Heart left ventricle (tissue), 16 donors: ENCODE measurements at regions not wholly inside any gene's neighbourhood (a gene's known extent, or its start where the extent isn't known, plus 50 kb on each side); places are given as distances from the start of the nearest gene placed in this dataset.

Experiments
- ATAC-seq, 4 donors: fragments of 200-7000 bp; cut with Tn5 transposase; one replicate each; pipeline ENCODE4 v1.9.1; 2020 to 2022; ENCODE audit warnings: moderate library complexity in 4 of 4, mild to moderate bottlenecking in 3 of 4, moderate number of reproducible peaks in 1 of 4
- DNase-seq, 5 donors: peaks; one replicate each; pipeline ENCODE4 v3.0.0-alpha.2; 2020
- H3K27ac ChIP-seq, 12 donors: fragments of 200-600 bp; sonication (generic) in 4 of 12; one replicate each; pipeline versions ENCODE4 v1.5.0 to v1.8.0; 2016 to 2022; ENCODE audit warnings: mild to moderate bottlenecking in 2 of 12
- H3K27me3 ChIP-seq, 9 donors: fragments of 200-600 bp; sonication (generic) in 2 of 9; one replicate each; pipeline versions ENCODE4 v1.5.1 to v1.8.0; 2016 to 2022; ENCODE audit warnings: mild to moderate bottlenecking in 3 of 9
- H3K36me3 ChIP-seq, 9 donors: fragments of 200-600 bp; sonication (generic) in 2 of 9; one replicate each; pipeline versions ENCODE4 v1.5.0 to v1.8.0; 2018 to 2022; ENCODE audit warnings: mild to moderate bottlenecking in 2 of 9
- H3K4me1 ChIP-seq, 12 donors: fragments of 200-600 bp; sonication (generic) in 4 of 12; one replicate each; pipeline versions ENCODE4 v1.5.0 to v1.8.0; 2016 to 2022; ENCODE audit warnings: mild to moderate bottlenecking in 3 of 12
- H3K4me3 ChIP-seq, 12 donors: fragments of 200-600 bp; sonication (generic) in 4 of 12; one replicate each; pipeline versions ENCODE4 v1.5.0 to v1.8.0; 2017 to 2022; ENCODE audit warnings: mild to moderate bottlenecking in 9 of 12, moderate library complexity in 4 of 12
- H3K9me3 ChIP-seq, 12 donors: fragments of 200-600 bp; sonication (generic) in 4 of 12; one replicate each; pipeline versions ENCODE4 v1.5.0 to v1.8.0; 2016 to 2022; ENCODE audit warnings: mild to moderate bottlenecking in 1 of 12
- CTCF ChIP-seq, 12 donors: fragments of 200-600 bp; sonication (generic) in 4 of 12; IDR thresholded peaks; one replicate each; pipeline versions ENCODE4 v1.5.0 to v1.8.0; 2018 to 2022; ENCODE audit warnings: antibody characterized with exemption in 12 of 12, mild to moderate bottlenecking in 5 of 12
- POLR2A ChIP-seq, 2 donors: fragments of 450-650 bp; IDR thresholded peaks; one replicate each; pipeline ENCODE4 v1.6.1; 2017; ENCODE audit warnings: antibody characterized with exemption in 2 of 2, mild to moderate bottlenecking in 2 of 2, moderate library complexity in 2 of 2
- WGBS, 4 donors: extraction: QIAGEN DNeasy Blood & Tissue Kit in 2 of 4; methylation state at CpG; one replicate each; pipeline versions ENCODE4 v1.1.5 to v1.1.7; 2013 to 2018; 5-methylcytosine and 5-hydroxymethylcytosine counted together
- intact Hi-C, 10 donors: fragments of 100-400 bp; cut with DNase I; formaldehyde crosslinking; loops; one replicate each; pipeline versions ENCODE4 v1.11.1 to v1.14.2; 2022
- donor health status: ischemic (EF 13 %, LVEDD 7.1; RV severe dilation, severe dysfunction).
- donor health status: healthy with polysubstance abuse.
- donor health status: DM: no; HTN: yes; CAD: no.
- donor health status: DM: no; HTN: no; CAD: no.
- donor health status: ischemic (EF 25% LVEDD 6.9; RV normal size, moderate dysfunction).
- donor health status: ischemic (EF 25% LVEDD 5.7; RV mildly dilated, moderate dysfunction).
- donor health status: healthy.
- donor health status: DM: yes; HTN: yes; CAD: no.
- donor health status: ischemic (EF 35%, LVEDD 5.7; RV mildly dilated, moderate dysfunction).
- donor health status: nonischemic (EF 11% LVEDD 7.7; RV severe dilation, severe dysfunction).
- donor health status: DM: yes; HTN: yes; CAD: no.
- donor health status: PGD.
- donor health status: ischemic (EF 29% LVEDD 5.4; RV normal size, mild dysfunction).
- donor health status: nonischemic (EF 23%, LVEDD 6.1; RV moderate dilation, normal function).

- Histone ChIP-seq H3K36me3 (no peaks in the 10 kb centered on the region), H3K27ac (no peak overlapping the region), H3K27me3 (no peaks in the 10 kb centered on the region), H3K9me3 (no peaks in the 10 kb centered on the region), H3K4me3 (no peak overlapping the region), H3K4me1 (no peaks in the 10 kb centered on the region)
- DNase-seq (no peak), ATAC-seq (no peak)
- intact Hi-C loops = no loop called here
- no peak for TF ChIP-seq CTCF (IDR thresholded peaks at IDR 0.05)
- no peak for TF ChIP-seq POLR2A (IDR thresholded peaks at IDR 0.05)
- 75 to 84% (median 82%) methylated on average over 4 of the region's 4 CpGs for WGBS, 4 donors
Measured at GRCh38 chr19:31874313-31874712, 471.1 kb upstream of the ZNF507 start.

- H3K4me3 ChIP-seq = no peak overlapping the region
- H3K27ac ChIP-seq = no peak overlapping the region
- no peaks in the 10 kb centered on the region for H3K27me3 ChIP-seq
- H3K36me3 ChIP-seq = no peaks in the 10 kb centered on the region
- intact Hi-C loops = no loop called here
- ATAC-seq (no peak), DNase-seq (no peak)
- 87 to 90% (median 89%) methylated on average over 16 of the region's 16 CpGs for WGBS, 4 donors
- no peaks in the 10 kb centered on the region for H3K9me3 ChIP-seq
- H3K4me1 ChIP-seq = peaks cover 0 to 4% (median 0%) of the 10 kb centered on the region in 12 donors
- TF ChIP-seq POLR2A (IDR thresholded peaks at IDR 0.05) (no peak), CTCF (IDR thresholded peaks at IDR 0.05) (no peak)
Measured at GRCh38 chr19:31875591-31875990, 469.8 kb upstream of the ZNF507 start.

- no peak overlapping the region for H3K27ac ChIP-seq
Measured at GRCh38 chr19:31880283-31880682, 465.1 kb upstream of the ZNF507 start.

GRCh38 chr19:31881988-31882387 lies 463.4 kb upstream of the ZNF507 start:
- Histone ChIP-seq H3K4me1 (peaks cover 0 to 6% (median 0%) of the 10 kb centered on the region in 12 donors), H3K36me3 (no peaks in the 10 kb centered on the region), H3K27me3 (no peaks in the 10 kb centered on the region), H3K9me3 (no peaks in the 10 kb centered on the region), H3K27ac (no peak overlapping the region), H3K4me3 (no peak overlapping the region)
- ATAC-seq (no peak), DNase-seq (no peak)
- WGBS, 4 donors = 75 to 96% (median 83%) methylated on average over 7 of the region's 7 CpGs
- TF ChIP-seq POLR2A (IDR thresholded peaks at IDR 0.05) (no peak), CTCF (IDR thresholded peaks at IDR 0.05) (no peak)
- intact Hi-C loops = no loop called here

More at GRCh38 chr19:31880283-31880682, 465.1 kb upstream of the ZNF507 start:
- no peaks in the 10 kb centered on the region for H3K36me3 ChIP-seq
- no peaks in the 10 kb centered on the region for H3K9me3 ChIP-seq
- 18 to 32% (median 26%) methylated on average over 2 of the region's 2 CpGs for WGBS, 4 donors
- intact Hi-C loops = no loop called here
- peaks cover 0 to 6% (median 0%) of the 10 kb centered on the region in 12 donors for H3K4me1 ChIP-seq
- TF ChIP-seq POLR2A (IDR thresholded peaks at IDR 0.05) (no peak), CTCF (IDR thresholded peaks at IDR 0.05) (no peak)
- DNase-seq (peak in 3 of 5 donors; percentile 10 to 35 (median 28)), ATAC-seq (peak; percentile 79 to 84 (median 82))
- no peak overlapping the region for H3K4me3 ChIP-seq
- no peaks in the 10 kb centered on the region for H3K27me3 ChIP-seq
